PC-3 (cell line): ENCODE measurements at regions not wholly inside any gene's neighbourhood (a gene's known extent, or its start where the extent isn't known, plus 50 kb on each side); places are given as distances from the start of the nearest gene placed in this dataset.

Source experiments
- CTCF ChIP-seq: fragments of 300-600 bp; sonication (generic); conservative IDR thresholded peaks from 2 replicates; pipeline ENCODE4 v1.5.1; 2017; ENCODE audit warnings: antibody characterized with exemption, low read depth, mild to moderate bottlenecking, low read length
- EZH2 ChIP-seq: fragments of 300-600 bp; sonication (generic); IDR thresholded peaks from one replicate; pipeline ENCODE4 v1.6.1; 2017; ENCODE audit warnings: antibody characterized with exemption, mild to moderate bottlenecking, low read length; ENCODE audit not compliant: unreplicated experiment
- EZH2phosphoT487 ChIP-seq: fragments of 300-600 bp; sonication (generic); IDR thresholded peaks from 2 replicates; pipeline ENCODE4 v1.6.1; 2018; ENCODE audit warnings: mild to moderate bottlenecking, antibody characterized with exemption, low read length, borderline replicate concordance

GRCh38 chr1:59223198-59223597 is 73.7 kb upstream of the FGGY start:
- no peak for TF ChIP-seq CTCF
- no peak for TF ChIP-seq EZH2phosphoT487
- TF ChIP-seq EZH2 = no peak
